CD4-positive, alpha-beta T cell treated with Interleukin-1 beta for 1 hour (primary cell): ENCODE measurements at regions not wholly inside any gene's neighbourhood (a gene's known extent, or its start where the extent isn't known, plus 50 kb on each side); places are given as distances from the start of the nearest gene placed in this dataset.
A peak's percentile ranks its signal among the peaks of the same experiment; 100 is the strongest.

ENCODE experiments used
- DNase-seq, 2 donors: peaks; one replicate each; pipeline ENCODE4 v3.0.0-alpha.2; 2020 to 2022

GRCh38 chr4:124278477-124278876 is 434.1 kb downstream of the ANKRD50 start:
- DNase-seq = no peak

DNA sequence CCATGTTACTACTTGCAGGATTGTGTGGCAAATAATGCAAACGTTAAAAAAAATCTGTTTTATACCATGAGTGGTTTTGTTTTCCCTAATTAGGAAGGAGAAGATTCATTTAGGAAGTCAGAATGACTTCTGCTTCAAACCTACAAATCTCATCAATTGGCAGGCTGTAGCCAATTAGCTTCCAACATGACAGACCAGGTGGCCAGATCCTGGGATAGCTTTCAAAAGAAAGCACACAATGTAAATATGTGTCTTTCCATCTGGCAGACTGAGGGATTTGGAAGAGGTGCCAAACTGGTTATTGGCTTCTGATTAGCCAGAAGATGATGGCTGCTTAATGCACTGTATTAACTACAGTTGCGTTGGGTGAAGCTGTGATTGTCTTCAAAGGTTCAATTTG is 432.8 kb downstream of the ANKRD50 start:
- no peak for DNase-seq

DNA sequence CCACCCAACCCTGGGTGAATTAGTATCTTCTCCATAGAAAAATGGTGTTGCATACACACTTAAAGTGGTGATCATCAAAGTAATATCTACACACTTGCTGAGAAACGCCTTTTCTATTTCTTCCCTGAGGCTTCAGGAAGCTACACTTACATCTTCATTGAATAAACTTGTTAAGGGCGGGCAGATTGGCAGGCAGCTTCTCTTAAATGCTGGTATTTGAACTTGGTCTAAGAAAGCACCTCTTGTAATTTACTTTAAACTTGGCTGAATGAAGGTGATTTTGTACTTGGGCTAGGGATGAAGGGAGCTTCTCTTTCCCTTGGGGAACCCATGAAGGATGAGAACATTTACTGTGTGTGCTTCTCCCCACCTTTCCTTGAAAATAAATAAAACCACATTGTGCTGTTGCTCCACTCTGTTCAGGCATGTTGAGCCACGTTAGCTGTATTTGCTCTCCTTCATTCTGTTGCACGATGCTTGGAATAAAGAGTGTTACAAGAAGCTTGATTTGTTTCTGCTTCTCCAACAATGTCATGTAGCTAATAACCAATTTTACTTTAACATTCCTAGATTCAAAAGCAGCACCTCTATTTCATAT is 430.1 kb downstream of the ANKRD50 start:
- DNase-seq = no peak

DNA sequence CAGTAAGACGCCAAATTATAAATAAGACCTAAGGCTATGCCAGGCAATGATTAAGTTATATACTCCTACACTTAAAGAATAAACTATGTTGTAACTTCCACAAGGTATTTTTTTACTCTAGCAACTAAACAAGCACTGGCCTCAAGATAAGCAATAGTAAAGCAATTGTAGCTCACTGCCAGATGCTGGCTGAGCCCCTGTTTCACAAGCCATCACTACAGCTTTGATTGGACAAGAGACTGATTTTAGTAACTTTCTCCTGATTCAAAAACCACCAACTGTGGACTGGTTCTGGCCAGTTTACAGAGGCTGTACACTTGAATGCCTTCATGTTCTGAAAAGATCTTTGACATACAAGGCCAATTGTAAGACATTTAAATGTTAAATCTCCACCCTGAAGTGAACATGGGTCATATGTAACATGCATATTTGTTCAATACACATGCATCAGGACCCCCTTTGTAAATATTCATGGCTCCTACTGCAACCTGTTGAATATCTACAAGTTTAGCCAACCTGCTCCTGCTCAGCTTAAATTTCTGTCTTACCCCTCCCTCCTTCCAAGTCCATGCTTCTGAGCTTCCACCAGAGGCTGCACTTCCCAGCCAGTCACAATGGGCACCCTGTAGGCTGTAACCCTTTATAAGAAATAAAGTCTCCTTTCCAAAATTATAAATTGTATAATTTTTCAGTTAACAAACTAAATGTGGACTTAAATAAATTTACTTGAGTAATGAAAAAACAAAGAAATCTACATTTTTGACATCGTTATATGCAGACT is 423.6 kb downstream of the ANKRD50 start:
- DNase-seq = no peak

DNA sequence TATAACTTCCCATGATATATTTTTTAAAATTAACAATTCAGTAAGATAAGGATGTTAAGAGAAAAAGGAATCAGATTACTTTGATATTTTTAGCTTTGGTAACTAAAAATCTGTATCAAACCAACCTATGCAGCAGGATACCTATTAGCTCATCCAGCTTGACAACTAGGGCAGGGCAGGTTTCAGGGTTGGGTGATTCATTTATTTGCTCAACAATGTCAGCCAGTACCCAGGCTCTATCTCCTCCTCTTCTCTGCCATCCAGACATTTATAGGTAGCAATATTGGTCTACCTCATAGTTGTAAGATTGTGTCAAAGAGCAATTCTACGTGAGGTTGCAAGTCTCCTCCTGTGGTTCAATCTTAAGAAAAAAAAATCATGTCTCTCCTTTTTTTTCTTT is 421.9 kb downstream of the ANKRD50 start:
- DNase-seq = no peak

DNA sequence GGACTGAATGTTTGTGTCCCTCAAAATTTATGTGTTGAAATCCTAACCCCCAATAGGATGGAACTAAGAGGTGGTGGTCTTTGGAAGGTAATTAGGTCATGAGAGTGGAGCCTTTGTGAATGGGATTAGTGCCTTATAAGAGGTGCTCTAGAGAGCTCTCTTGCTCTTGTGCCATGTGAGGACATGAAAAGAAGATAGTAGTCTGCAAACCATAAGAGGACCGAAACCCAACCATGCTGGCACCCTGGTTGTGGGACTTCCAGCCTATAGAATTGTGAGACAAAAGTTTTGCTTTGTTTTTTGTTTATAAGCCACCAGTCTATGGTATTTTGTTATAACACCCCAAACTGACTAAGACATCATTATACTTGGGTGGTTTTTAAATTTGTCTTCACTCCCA is 417.1 kb downstream of the ANKRD50 start:
- no peak for DNase-seq

- no peak for DNase-seq
Observed at GRCh38 chr4:124304941-124305340, 407.6 kb downstream of the ANKRD50 start.

GRCh38 chr4:124306352-124306751 is 406.2 kb downstream of the ANKRD50 start:
- DNase-seq = no peak

GRCh38 chr4:124307143-124307542 is 405.4 kb downstream of the ANKRD50 start:
- DNase-seq = no peak

GRCh38 chr4:124318292-124318691 is 394.2 kb downstream of the ANKRD50 start:
- DNase-seq = no peak

- no peak for DNase-seq
Observed at GRCh38 chr4:124321364-124321763, 391.2 kb downstream of the ANKRD50 start.

GRCh38 chr4:124322234-124323065 is 390.1 kb downstream of the ANKRD50 start:
- DNase-seq = peak in 1 of 2 donors; percentile 22

DNA sequence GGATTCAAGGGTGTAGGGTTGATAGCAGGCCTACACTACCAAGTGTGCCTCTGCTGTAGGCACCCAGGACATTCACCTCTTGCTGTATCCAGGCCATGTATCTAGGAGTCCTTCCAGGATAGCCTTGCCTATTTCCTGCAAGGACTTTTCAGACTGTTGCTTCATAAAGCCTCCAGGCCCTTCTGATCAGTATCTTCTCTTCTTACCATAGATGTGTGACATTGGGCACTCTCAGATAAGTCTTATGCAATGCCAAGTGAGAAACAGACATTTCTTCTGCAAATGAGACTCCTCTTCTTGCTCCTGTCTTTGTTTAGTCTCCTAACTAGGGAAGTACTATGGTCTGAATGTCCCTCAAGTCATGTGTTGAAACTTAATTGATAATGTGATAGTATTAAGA is 386.8 kb downstream of the ANKRD50 start:
- no peak for DNase-seq

DNA sequence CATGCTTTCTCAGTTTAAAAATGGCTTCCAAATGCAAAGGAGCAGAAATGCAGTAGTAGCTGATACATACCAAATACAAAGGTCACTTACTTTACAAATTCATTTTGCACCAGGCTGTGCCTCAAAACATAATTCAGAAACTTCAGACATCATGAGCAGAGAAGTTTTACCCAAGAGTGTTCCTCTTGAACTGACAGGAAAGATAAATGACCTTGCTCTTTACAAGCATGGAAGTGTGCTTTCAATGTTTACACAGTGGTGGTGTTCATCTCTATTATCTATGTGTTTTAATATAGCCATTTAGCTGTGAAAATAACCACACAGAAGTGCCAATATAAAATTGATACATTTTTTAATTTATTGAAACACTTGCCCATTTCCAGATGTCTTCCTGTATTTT is 383.4 kb downstream of the ANKRD50 start:
- DNase-seq = no peak

GRCh38 chr4:124330045-124330444 is 382.5 kb downstream of the ANKRD50 start:
- DNase-seq = no peak

GRCh38 chr4:124331781-124332180 is 380.8 kb downstream of the ANKRD50 start:
- no peak for DNase-seq

GRCh38 chr4:124333466-124333865 is 379.1 kb downstream of the ANKRD50 start:
- no peak for DNase-seq

GRCh38 chr4:124334119-124334518 is 378.4 kb downstream of the ANKRD50 start:
- no peak for DNase-seq

GRCh38 chr4:124337874-124338273 is 374.7 kb downstream of the ANKRD50 start:
- no peak for DNase-seq

DNA sequence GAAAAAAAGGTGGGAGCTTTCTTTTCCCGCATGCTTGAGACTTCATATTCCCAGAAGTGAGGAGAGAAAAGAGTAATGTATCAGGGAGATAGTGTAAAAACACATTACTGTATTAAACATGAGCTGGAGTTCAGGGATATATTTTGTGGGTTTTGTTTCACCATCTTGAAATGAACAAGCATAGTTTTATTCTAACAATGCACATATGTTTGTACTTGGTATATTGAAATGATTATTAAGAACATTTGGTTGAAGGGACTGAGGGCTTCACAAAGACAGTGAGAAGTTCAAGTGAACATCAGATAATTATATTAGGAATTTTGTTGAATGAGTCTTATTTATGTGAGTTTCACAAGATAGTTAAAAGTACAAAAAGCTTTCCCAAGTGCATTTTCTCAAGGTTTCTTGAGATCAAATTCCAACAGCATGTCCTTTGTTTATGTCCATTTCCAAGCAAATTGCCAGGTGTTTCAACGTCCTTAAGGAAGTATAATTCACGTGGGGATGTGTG is 368.8 kb downstream of the ANKRD50 start:
- DNase-seq = no peak

- DNase-seq = no peak
Observed at GRCh38 chr4:124372916-124373315, 339.6 kb downstream of the ANKRD50 start.

DNA sequence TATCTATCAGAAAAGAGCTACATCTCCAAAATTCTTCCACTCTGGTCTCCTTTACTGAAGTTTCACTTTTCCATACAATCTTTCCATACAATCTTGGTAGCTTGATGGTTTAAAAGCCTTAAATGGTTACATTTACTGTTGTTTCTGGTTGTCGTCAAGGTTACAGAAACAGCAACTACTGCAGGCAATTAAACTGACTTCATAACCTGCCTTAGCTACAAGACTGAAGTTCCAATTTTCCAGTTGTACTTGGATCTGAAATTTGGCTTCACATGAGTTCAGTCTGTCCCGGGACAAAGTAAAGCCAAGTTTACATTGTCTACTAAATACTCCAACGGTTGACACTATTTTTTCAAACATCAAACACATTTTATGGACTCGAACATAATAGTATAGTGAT is 326.4 kb downstream of the ANKRD50 start:
- no peak for DNase-seq

DNA sequence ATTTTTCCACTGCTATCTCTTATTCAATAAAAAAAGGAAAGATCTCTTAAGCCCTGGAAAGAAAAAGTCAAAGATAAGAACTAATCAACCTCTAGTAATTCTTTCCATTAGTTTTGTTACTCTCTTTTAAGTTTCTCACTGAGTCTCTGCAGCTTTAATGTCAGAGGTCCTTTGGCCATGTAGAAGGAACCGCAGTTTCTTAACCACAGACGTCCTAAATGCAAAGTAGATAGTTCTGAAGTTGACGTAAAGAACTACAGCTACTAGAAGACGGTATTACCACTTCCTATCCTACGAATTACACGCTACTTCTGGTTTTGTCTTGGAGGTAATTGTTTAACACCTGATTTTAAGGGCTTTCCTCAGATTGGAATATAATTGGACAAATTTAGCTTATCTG is 325.9 kb downstream of the ANKRD50 start:
- DNase-seq = no peak

DNA sequence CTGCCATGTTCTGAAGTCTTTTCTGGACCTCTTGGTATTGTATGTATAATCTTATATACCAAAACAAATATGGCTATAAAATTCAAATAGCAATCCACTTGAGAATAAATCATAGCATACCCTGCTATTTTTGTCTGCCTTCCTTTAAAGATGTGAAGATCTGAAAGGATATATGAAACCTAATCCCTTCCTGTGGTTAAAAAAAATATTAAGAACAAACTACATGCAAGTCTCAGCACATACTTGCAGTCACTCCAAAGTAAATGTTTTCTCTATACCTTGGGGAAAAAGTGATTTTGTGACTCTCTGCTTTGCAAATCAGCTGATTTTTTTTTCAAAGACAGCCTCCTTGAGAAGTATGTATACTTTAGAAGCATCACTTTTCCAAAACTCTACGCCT is 322.9 kb downstream of the ANKRD50 start:
- no peak for DNase-seq
